ENCODE measurements at regions not wholly inside any gene's neighbourhood (a gene's known extent, or its start where the extent isn't known, plus 50 kb on each side); places are given as distances from the start of the nearest gene placed in this dataset.

DNA sequence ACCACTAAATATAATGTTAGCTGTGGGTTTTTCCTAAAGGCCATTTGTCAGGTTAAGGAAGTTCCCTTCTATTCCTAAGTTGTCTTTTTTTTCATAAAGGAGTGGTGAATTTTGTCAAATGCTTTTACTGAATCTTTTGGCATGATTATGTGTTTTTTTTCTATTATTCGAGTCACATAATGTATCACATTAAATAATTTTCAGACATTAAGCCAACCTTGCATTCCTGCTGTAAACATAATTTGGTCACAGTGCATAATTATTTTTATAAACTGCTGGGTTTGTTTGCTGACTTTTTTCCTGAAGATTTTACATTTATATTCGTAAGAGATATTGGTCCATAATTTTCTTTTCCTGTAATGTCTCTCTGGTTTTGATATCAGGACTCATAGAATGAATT is 101.8 kb upstream of the SPRED1 start:
- no peak for DNase-seq
- Histone ChIP-seq H3K4me1 (peaks cover 0 to 22% (median 0%) of the 10 kb centered on the region in 4 donors), H3K9me3 (peaks cover 0 to 13% of the 10 kb centered on the region in 2 donors), H3K27ac (no peak overlapping the region), H3K27me3 (no peaks in the 10 kb centered on the region), H3K4me3 (no peak overlapping the region), H3K36me3 (no peaks in the 10 kb centered on the region)
- 86 to 88% methylated on average over 2 of the region's 2 CpGs for WGBS, 2 donors (ENCODE audit: low coverage in 1 of 2)
- in situ Hi-C loops (cut with MboI; ENCODE audit: low pct_ligation_motif_present in 1 of 4, low pct_unique_long_range_greater_than_20kb in 1 of 4, low sequenced_read_pairs in 3 of 4): no loop called here
- TF ChIP-seq, protein P1, sequence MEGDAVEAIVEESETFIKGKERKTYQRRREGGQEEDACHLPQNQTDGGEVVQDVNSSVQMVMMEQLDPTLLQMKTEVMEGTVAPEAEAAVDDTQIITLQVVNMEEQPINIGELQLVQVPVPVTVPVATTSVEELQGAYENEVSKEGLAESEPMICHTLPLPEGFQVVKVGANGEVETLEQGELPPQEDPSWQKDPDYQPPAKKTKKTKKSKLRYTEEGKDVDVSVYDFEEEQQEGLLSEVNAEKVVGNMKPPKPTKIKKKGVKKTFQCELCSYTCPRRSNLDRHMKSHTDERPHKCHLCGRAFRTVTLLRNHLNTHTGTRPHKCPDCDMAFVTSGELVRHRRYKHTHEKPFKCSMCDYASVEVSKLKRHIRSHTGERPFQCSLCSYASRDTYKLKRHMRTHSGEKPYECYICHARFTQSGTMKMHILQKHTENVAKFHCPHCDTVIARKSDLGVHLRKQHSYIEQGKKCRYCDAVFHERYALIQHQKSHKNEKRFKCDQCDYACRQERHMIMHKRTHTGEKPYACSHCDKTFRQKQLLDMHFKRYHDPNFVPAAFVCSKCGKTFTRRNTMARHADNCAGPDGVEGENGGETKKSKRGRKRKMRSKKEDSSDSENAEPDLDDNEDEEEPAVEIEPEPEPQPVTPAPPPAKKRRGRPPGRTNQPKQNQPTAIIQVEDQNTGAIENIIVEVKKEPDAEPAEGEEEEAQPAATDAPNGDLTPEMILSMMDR (IDR thresholded peaks at IDR 0.05): no peak
- TF ChIP-seq POLR2AphosphoS5 (IDR thresholded peaks at IDR 0.05) (no peak), POLR2A (IDR thresholded peaks at IDR 0.05) (no peak), EP300 (IDR thresholded peaks at IDR 0.05; ENCODE audit: low read depth) (no peak)
- intact Hi-C loops (cut with DNase I; ENCODE audit: low total_unique reads): no loop called here

DNA sequence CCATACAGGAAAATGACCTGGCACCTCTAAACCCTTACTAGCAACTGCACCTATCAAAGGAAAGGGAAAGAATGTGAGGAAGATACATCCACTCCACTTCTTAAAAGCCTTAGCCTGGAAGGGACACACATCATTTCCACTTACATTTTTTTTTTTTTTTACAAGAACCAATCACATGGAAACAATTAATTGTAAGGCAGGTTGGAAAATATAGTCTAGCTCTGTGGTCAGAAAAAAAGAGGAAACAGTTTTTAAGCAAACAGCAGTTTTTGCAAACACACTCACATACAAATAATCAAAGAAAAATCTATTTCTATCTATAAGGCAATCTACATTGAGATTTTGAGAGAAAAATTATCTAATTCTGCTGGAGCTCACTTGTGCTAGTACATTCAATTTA is 98.9 kb upstream of the SPRED1 start:
- peaks cover 0 to 22% (median 0%) of the 10 kb centered on the region in 4 donors for H3K4me1 ChIP-seq
- no peak overlapping the region for H3K4me3 ChIP-seq
- TF ChIP-seq POLR2A (IDR thresholded peaks at IDR 0.05): no peak
- TF ChIP-seq POLR2AphosphoS5 (IDR thresholded peaks at IDR 0.05): no peak
- TF ChIP-seq, protein P1 (IDR thresholded peaks at IDR 0.05): no peak
- TF ChIP-seq EP300 (IDR thresholded peaks at IDR 0.05; ENCODE audit: low read depth): no peak
- H3K27me3 ChIP-seq: no peaks in the 10 kb centered on the region
- no peak overlapping the region for H3K27ac ChIP-seq
- in situ Hi-C loops (cut with MboI; ENCODE audit: low pct_ligation_motif_present in 1 of 4, low pct_unique_long_range_greater_than_20kb in 1 of 4, low sequenced_read_pairs in 3 of 4) (no loop called here), intact Hi-C loops (cut with DNase I; ENCODE audit: low total_unique reads) (no loop called here)
- no peaks in the 10 kb centered on the region for H3K36me3 ChIP-seq
- H3K9me3 ChIP-seq: peaks cover 7 to 13% of the 10 kb centered on the region in 2 donors
- DNase-seq: no peak

DNA sequence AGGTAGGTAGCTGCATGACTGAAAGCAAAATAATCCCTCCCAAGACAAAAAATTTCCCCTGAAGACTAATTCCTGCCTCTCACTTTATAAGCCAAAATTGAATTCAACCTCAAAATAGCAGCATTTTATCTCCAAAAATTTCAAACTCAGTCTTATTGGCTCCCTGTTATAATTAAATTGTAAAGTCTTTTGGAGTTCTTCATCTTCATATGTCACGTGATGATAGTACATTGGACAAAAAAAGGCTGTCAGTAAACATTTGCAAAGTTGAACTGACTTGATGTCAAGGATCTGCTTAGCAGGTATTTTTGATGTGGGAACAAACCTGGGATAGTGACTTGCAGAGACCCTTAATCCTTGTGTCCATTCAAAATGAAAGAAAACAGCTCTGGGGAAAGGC is 98.4 kb upstream of the SPRED1 start:
- DNase-seq: no peak
- Histone ChIP-seq H3K36me3 (no peaks in the 10 kb centered on the region), H3K27ac (peak overlapping the region in 1 of 4 donors; percentile 18), H3K4me1 (peaks cover 0 to 22% (median 0%) of the 10 kb centered on the region in 4 donors), H3K9me3 (peaks cover 7 to 13% of the 10 kb centered on the region in 2 donors), H3K4me3 (no peak overlapping the region), H3K27me3 (no peaks in the 10 kb centered on the region)
- no peak for TF ChIP-seq EP300 (IDR thresholded peaks at IDR 0.05; ENCODE audit: low read depth)
- TF ChIP-seq, protein P1 (IDR thresholded peaks at IDR 0.05): no peak
- no peak for TF ChIP-seq POLR2AphosphoS5 (IDR thresholded peaks at IDR 0.05)
- TF ChIP-seq POLR2A (IDR thresholded peaks at IDR 0.05): no peak
- 67 to 78% methylated on average over 1 of the region's 1 CpG for WGBS, 2 donors (ENCODE audit: low coverage in 1 of 2)
- in situ Hi-C loops (cut with MboI; ENCODE audit: low pct_ligation_motif_present in 1 of 4, low pct_unique_long_range_greater_than_20kb in 1 of 4, low sequenced_read_pairs in 3 of 4) (no loop called here), intact Hi-C loops (cut with DNase I; ENCODE audit: low total_unique reads) (no loop called here)

DNA sequence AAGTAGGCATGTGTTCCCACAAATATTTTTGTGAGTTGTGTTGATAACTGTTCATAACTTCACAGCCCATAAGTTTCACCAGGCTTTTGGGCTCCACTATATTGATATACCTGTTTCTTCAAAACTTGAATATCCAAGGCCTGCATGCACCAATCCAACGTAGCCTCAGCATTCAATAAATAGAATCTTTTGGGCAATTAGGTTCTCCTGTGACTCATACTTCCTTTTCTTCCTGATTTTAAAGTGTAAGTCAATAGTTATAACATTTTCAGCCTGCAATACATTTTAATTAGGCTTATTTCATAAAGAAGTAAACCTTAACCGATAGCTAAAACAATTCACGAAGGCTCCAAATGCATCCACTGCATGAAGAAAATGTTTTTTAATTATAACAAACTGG is 97.8 kb upstream of the SPRED1 start:
- Histone ChIP-seq H3K4me1 (peaks cover 0 to 22% (median 0%) of the 10 kb centered on the region in 4 donors), H3K36me3 (no peaks in the 10 kb centered on the region), H3K4me3 (no peak overlapping the region), H3K27ac (peak overlapping the region in 1 of 4 donors; percentile 18), H3K27me3 (no peaks in the 10 kb centered on the region), H3K9me3 (peaks cover 7 to 13% of the 10 kb centered on the region in 2 donors)
- TF ChIP-seq POLR2A (IDR thresholded peaks at IDR 0.05) (no peak), POLR2AphosphoS5 (IDR thresholded peaks at IDR 0.05) (no peak), EP300 (IDR thresholded peaks at IDR 0.05; ENCODE audit: low read depth) (no peak)
- TF ChIP-seq, protein P1 (IDR thresholded peaks at IDR 0.05): no peak
- DNase-seq: no peak
- WGBS, 2 donors (ENCODE audit: low coverage in 1 of 2): 44 to 47% methylated on average over 3 of the region's 3 CpGs
- intact Hi-C loops (cut with DNase I; ENCODE audit: low total_unique reads): no loop called here
- in situ Hi-C loops (cut with MboI; ENCODE audit: low pct_ligation_motif_present in 1 of 4, low pct_unique_long_range_greater_than_20kb in 1 of 4, low sequenced_read_pairs in 3 of 4): no loop called here

Measured in transverse colon (tissue), 4 donors.